Esophagus muscularis mucosa (tissue), 4 donors: ENCODE measurements at regions not wholly inside any gene's neighbourhood (a gene's known extent, or its start where the extent isn't known, plus 50 kb on each side); places are given as distances from the start of the nearest gene placed in this dataset.
"Not testable (repeated sequence)": the region's sequence is repeated elsewhere in the genome, so short reads cannot be mapped to it uniquely, and the experiment has no call there.

Experiments used
- DNase-seq: peaks from one replicate; pipeline ENCODE4 v3.0.0-alpha.2; 2017; ENCODE audit errors: extremely low spot score
- H3K27ac ChIP-seq, 4 donors: fragments of 200-600 bp; sonication (generic); replicated peaks in 1 of 4; 1 replicate in 3 of 4; 2 replicates in 1 of 4; pipeline ENCODE4 v1.5.1; 2016 to 2019; ENCODE audit warnings: mild to moderate bottlenecking in 1 of 4
- H3K27me3 ChIP-seq, 4 donors: fragments of 200-600 bp; sonication (generic); one replicate each; pipeline versions ENCODE4 v1.5.1 to v1.6.0; 2016 to 2019
- H3K36me3 ChIP-seq, 4 donors: fragments of 200-600 bp; sonication (generic); one replicate each; pipeline ENCODE4 v1.5.1; 2016 to 2019
- H3K4me1 ChIP-seq, 4 donors: fragments of 200-600 bp; sonication (generic); one replicate each; pipeline ENCODE4 v1.5.1; 2016 to 2019
- H3K4me3 ChIP-seq, 4 donors: fragments of 200-600 bp; sonication (generic); 1 replicate in 2 of 4; 2 replicates in 2 of 4; pipeline ENCODE4 v1.5.1; 2016 to 2019; ENCODE audit warnings: mild to moderate bottlenecking in 4 of 4, moderate library complexity in 1 of 4
- H3K9me3 ChIP-seq, 4 donors: fragments of 200-600 bp; sonication (generic); 1 replicate in 3 of 4; 2 replicates in 1 of 4; pipeline ENCODE4 v1.5.1; 2016 to 2019
- EP300 ChIP-seq: sonication (generic); formaldehyde crosslinking; IDR thresholded peaks from one replicate; pipeline ENCODE4 v1.6.1; 2017; ENCODE audit warnings: antibody characterized with exemption
- POLR2A ChIP-seq: fragments of 450-650 bp; IDR thresholded peaks from one replicate; pipeline ENCODE4 v1.6.1; 2017; ENCODE audit warnings: antibody characterized with exemption, moderate library complexity, mild to moderate bottlenecking, low read depth
- POLR2AphosphoS5 ChIP-seq, 2 donors: sonication (generic); formaldehyde crosslinking; IDR thresholded peaks; one replicate each; pipeline ENCODE4 v1.6.1; 2017; ENCODE audit warnings: antibody characterized with exemption in 2 of 2
- WGBS: methylation state at CpG from one replicate; pipeline ENCODE4 v1.1.5; 2018; 5-methylcytosine and 5-hydroxymethylcytosine counted together
- intact Hi-C: fragments of 100-400 bp; cut with DNase I; formaldehyde crosslinking; loops from one replicate; pipeline ENCODE4 v1.15.1; 2023
- TF ChIP-seq, protein P1 (sequence below), 3 experiments: fragments of 200-600 bp in 2 of 3; fragments of 450-650 bp in 1 of 3; sonication (generic) in 2 of 3; IDR thresholded peaks; one replicate each; pipeline ENCODE4 v1.5.1; 2017 to 2019; ENCODE audit warnings: antibody characterized with exemption in 3 of 3, mild to moderate bottlenecking in 2 of 3, moderate library complexity in 1 of 3

- no peak for TF ChIP-seq EP300
- TF ChIP-seq, protein P1, sequence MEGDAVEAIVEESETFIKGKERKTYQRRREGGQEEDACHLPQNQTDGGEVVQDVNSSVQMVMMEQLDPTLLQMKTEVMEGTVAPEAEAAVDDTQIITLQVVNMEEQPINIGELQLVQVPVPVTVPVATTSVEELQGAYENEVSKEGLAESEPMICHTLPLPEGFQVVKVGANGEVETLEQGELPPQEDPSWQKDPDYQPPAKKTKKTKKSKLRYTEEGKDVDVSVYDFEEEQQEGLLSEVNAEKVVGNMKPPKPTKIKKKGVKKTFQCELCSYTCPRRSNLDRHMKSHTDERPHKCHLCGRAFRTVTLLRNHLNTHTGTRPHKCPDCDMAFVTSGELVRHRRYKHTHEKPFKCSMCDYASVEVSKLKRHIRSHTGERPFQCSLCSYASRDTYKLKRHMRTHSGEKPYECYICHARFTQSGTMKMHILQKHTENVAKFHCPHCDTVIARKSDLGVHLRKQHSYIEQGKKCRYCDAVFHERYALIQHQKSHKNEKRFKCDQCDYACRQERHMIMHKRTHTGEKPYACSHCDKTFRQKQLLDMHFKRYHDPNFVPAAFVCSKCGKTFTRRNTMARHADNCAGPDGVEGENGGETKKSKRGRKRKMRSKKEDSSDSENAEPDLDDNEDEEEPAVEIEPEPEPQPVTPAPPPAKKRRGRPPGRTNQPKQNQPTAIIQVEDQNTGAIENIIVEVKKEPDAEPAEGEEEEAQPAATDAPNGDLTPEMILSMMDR (IDR thresholded peaks at IDR 0.05) = no peak
- no peak for TF ChIP-seq POLR2AphosphoS5 (IDR thresholded peaks at IDR 0.05)
- TF ChIP-seq POLR2A = no peak
- H3K4me1 ChIP-seq = peaks cover 0 to 41% (median 27%) of the 10 kb centered on the region in 4 donors
- H3K27ac ChIP-seq = no peak overlapping the region
- no peaks in the 10 kb centered on the region for H3K27me3 ChIP-seq
- H3K4me3 ChIP-seq = no peak overlapping the region
- H3K36me3 ChIP-seq = no peaks in the 10 kb centered on the region
- intact Hi-C loops = no loop called here
- WGBS = 56% methylated on average over 3 of the region's 3 CpGs
- no peak for DNase-seq
- H3K9me3 ChIP-seq = no peaks in the 10 kb centered on the region
These were observed 357.6 kb downstream of the DSC3 start for GRCh38 chr18:30684825-30685481.

- H3K27me3 ChIP-seq = no peaks in the 10 kb centered on the region
- no peak for DNase-seq
- no peaks in the 10 kb centered on the region for H3K9me3 ChIP-seq
- H3K36me3 ChIP-seq = no peaks in the 10 kb centered on the region
- intact Hi-C loops = no loop called here
- H3K4me3 ChIP-seq = no peak overlapping the region
- H3K27ac ChIP-seq = no peak overlapping the region
- peaks cover 0 to 53% (median 32%) of the 10 kb centered on the region in 4 donors for H3K4me1 ChIP-seq
- TF ChIP-seq POLR2AphosphoS5 (IDR thresholded peaks at IDR 0.05) (no peak), EP300 (no peak), POLR2A (no peak)
- TF ChIP-seq, protein P1 (IDR thresholded peaks at IDR 0.05) = no peak
- WGBS = 71% methylated on average over 2 of the region's 2 CpGs
These were observed 358.7 kb downstream of the DSC3 start for GRCh38 chr18:30683836-30684235.

GRCh38 chr18:30682672-30683071, 359.9 kb downstream of the DSC3 start:
- H3K4me1 ChIP-seq = peaks cover 0 to 53% (median 32%) of the 10 kb centered on the region in 4 donors
- intact Hi-C loops = no loop called here
- no peak for TF ChIP-seq POLR2A
- TF ChIP-seq, protein P1 (IDR thresholded peaks at IDR 0.05) = no peak
- no peak for TF ChIP-seq EP300
- no peak for TF ChIP-seq POLR2AphosphoS5 (IDR thresholded peaks at IDR 0.05)
- 3% methylated on average over 1 of the region's 1 CpG for WGBS
- H3K27ac ChIP-seq = peak overlapping the region; percentile 27 to 35 (median 32)
- H3K27me3 ChIP-seq = no peaks in the 10 kb centered on the region
- H3K4me3 ChIP-seq = no peak overlapping the region
- H3K36me3 ChIP-seq = no peaks in the 10 kb centered on the region
- DNase-seq = no peak
- no peaks in the 10 kb centered on the region for H3K9me3 ChIP-seq

DNA sequence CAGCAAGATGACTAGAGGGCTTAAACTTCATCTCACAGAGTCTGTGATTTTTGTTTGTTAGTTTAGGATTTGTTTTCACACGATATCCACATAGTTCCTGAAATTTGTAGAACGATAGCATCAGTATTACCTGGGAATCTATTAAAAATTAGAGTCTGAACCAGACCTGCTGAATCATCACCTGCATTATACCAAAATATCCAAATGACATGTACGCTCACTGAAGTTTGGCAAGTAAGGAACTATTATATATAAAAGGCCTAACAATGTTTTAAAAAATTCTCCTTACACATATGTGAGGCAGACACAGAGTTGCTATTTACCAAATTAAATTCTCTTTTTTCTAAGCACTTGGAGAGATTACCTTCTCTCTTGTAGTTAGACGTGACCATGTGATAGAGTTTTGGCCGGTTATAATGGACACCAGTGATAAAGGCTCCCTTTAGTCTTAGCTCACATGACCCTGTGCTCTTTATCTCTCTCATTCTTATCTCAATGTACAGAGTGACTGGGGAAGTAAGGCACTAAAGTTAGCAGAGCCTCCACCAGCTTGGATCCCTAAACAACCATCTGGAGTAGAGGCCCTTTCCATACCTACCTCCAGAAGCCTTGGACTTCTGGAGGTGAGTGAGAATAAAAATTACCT, 363.1 kb downstream of the DSC3 start:
- Histone ChIP-seq H3K36me3 (no peaks in the 10 kb centered on the region), H3K4me3 (no peak overlapping the region), H3K27me3 (no peaks in the 10 kb centered on the region), H3K9me3 (no peaks in the 10 kb centered on the region), H3K27ac (peak overlapping the region in 1 of 4 donors; percentile 18), H3K4me1 (peaks cover 0 to 67% (median 32%) of the 10 kb centered on the region in 4 donors)
- WGBS = 73% methylated on average over 5 of the region's 5 CpGs
- TF ChIP-seq, protein P1 (IDR thresholded peaks at IDR 0.05) = no peak
- TF ChIP-seq EP300 (no peak), POLR2AphosphoS5 (IDR thresholded peaks at IDR 0.05) (no peak), POLR2A (no peak)
- DNase-seq = no peak
- intact Hi-C loops = no loop called here

- H3K4me3 ChIP-seq, DNase-seq, intact Hi-C loops, H3K27me3 ChIP-seq, H3K9me3 ChIP-seq, H3K36me3 ChIP-seq, H3K27ac ChIP-seq: not testable (repeated sequence)
- 89% methylated on average over 4 of the region's 5 CpGs for WGBS
- H3K4me1 ChIP-seq = peaks cover 0 to 54% (median 25%) of the 10 kb centered on the region in 4 donors
These were observed 364.7 kb downstream of the DSC3 start for GRCh38 chr18:30677813-30678212.
